ENCODE measurements at regions not wholly inside any gene's neighbourhood (a gene's known extent, or its start where the extent isn't known, plus 50 kb on each side); places are given as distances from the start of the nearest gene placed in this dataset.

GRCh38 chrX:114073926-114074325 lies 510.0 kb upstream of the HTR2C start:
- Histone ChIP-seq H3K4ac (replicated peaks; ENCODE audit: insufficient read length, low read depth, low read length) (no peak overlapping the region), H3K23ac (ENCODE audit: insufficient read length) (no peak overlapping the region), H2BK5ac (ENCODE audit: low read depth, low read length) (no peak overlapping the region), H2BK20ac (ENCODE audit: low read length) (no peak overlapping the region), H4K20me1 (replicated peaks in 1 of 2; ENCODE audit: control insufficient read depth in 1 of 2, insufficient read depth in 2 of 2, low read length in 2 of 2) (no peaks in the 10 kb centered on the region), H3K27ac (ENCODE audit: low read depth, low read length) (no peak overlapping the region), H3K18ac (ENCODE audit: extremely low read depth, low read length) (peak overlapping the region; percentile 14; the same call in 1 of the 2 replicates), H2BK12ac (ENCODE audit: low read depth, low read length) (no peak overlapping the region), H3K79me2 (ENCODE audit: control insufficient read depth in 1 of 2, insufficient read depth in 2 of 2, low read length in 2 of 2) (no peaks in the 10 kb centered on the region), H3K36me3 (ENCODE audit: control insufficient read depth in 2 of 4, insufficient read depth in 4 of 4, low read length in 3 of 4) (no peaks in the 10 kb centered on the region), H4K8ac (ENCODE audit: extremely low read depth, insufficient read depth, low read length) (no peak overlapping the region), H3K56ac (replicated peaks; ENCODE audit: insufficient read length, low read depth, low read length) (no peak overlapping the region), H4K5ac (ENCODE audit: insufficient read length, low read depth, low read length) (peak overlapping the region; percentile 83), H3K27me3 (replicated peaks in 1 of 4; ENCODE audit: control insufficient read depth in 3 of 4, extremely low read depth in 1 of 4, insufficient read depth in 3 of 4, low read length in 3 of 4) (no peaks in the 10 kb centered on the region), H3K4me1 (replicated peaks in 1 of 4; ENCODE audit: control insufficient read depth in 3 of 4, insufficient read depth in 4 of 4, low read length in 3 of 4) (peaks cover 0 to 2% (median 0%) of the 10 kb centered on the region in 4 experiments; a peak in 3 of 7 replicates), H2BK120ac (replicated peaks; ENCODE audit: low read depth, low read length) (no peak overlapping the region), H4K91ac (replicated peaks; ENCODE audit: insufficient read length, low read length) (no peak overlapping the region), H3K9ac (replicated peaks in 1 of 4; ENCODE audit: extremely low read depth in 1 of 4, low read depth in 3 of 4, low read length in 3 of 4) (no peak overlapping the region), H3K79me1 (ENCODE audit: low read depth, low read length) (no peaks in the 10 kb centered on the region), H2AFZ (ENCODE audit: low read length) (no peak overlapping the region), H3K4me2 (ENCODE audit: insufficient read depth in 1 of 2, low read depth in 2 of 2, low read length in 2 of 2) (no peak overlapping the region), H2AK5ac (ENCODE audit: low read depth, low read length) (no peak overlapping the region), H3K14ac (ENCODE audit: insufficient read length) (no peak overlapping the region), H2BK15ac (ENCODE audit: low read length) (no peak overlapping the region), H3K4me3 (ENCODE audit: extremely low read depth in 1 of 4, insufficient read depth in 2 of 4, low read depth in 3 of 4, low read length in 4 of 4) (no peak overlapping the region), H3K9me3 (ENCODE audit: insufficient read depth in 2 of 2, low read depth in 1 of 2, low read length in 1 of 2) (no peaks in the 10 kb centered on the region), H3K23me2 (ENCODE audit: low read depth, low read length) (no peaks in the 10 kb centered on the region)
- ChIA-PET POLR2A (ENCODE audit: partially characterized antibody) (interaction anchor here (1.0 kb wide), 1 partner anchor 26 kb away, joined by 3 read pairs; no protein-coding TSS in a partner anchor), CTCF (ENCODE audit: partially characterized antibody) (interaction anchor here (1.2 kb wide), 1 partner anchor 139 kb away, joined by 3 read pairs; no protein-coding TSS in a partner anchor)
- no peak for DNase-seq (ENCODE audit: low read depth in 1 of 2, low spot score in 2 of 2)
- WGBS, 2 experiments (ENCODE audit: extremely low coverage in 1 of 2, insufficient coverage in 1 of 2, insufficient read length in 1 of 2, insufficient replicate concordance in 2 of 2, low coverage in 1 of 2, low lambda C conversion rate in 2 of 2, missing lambda C conversion rate in 1 of 2), result 26% methylated on average over 3 of the region's 3 CpGs; no CpG with 5 or more reads in 1 of the 2 experiments
- no peak for FAIRE-seq
- TF ChIP-seq TAF1 (IDR thresholded peaks at IDR 0.05; ENCODE audit: low read depth, low read length), result no peak
